Neural progenitor cell (in vitro differentiated cells): ENCODE measurements at regions not wholly inside any gene's neighbourhood (a gene's known extent, or its start where the extent isn't known, plus 50 kb on each side); places are given as distances from the start of the nearest gene placed in this dataset.

Experiments used
- EZH2 ChIP-seq: fragments of 200-600 bp; sonication (generic); IDR thresholded peaks from 2 replicates; pipeline ENCODE4 v1.6.1; 2017; ENCODE audit warnings: antibody characterized with exemption, mild to moderate bottlenecking, moderate library complexity
- TF ChIP-seq, protein P1 (sequence below): fragments of 200-600 bp; sonication (generic); IDR thresholded peaks from 2 replicates; pipeline ENCODE4 v1.5.1; 2017; ENCODE audit warnings: antibody characterized with exemption, mild to moderate bottlenecking

DNA sequence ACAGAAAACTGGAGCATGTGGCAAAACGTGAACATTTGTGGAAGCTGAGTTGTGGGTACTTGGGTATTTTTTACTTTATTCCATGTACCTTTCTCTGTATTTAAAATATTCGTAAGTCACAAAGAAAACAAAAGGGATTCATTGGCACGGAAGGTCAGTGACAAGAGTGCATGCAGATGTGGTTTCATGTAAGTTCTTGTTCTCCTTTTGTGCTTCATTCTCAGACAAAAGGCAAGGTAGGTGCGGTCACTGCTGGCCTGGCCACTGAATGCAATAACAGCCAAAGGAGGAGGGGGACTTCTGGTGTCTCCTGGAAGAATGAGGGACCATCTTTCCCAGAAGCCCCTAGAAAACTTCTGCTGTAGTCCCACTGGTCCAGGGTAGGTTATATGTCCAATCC is 200.0 kb upstream of the TOPAZ1 start:
- TF ChIP-seq, protein P1, sequence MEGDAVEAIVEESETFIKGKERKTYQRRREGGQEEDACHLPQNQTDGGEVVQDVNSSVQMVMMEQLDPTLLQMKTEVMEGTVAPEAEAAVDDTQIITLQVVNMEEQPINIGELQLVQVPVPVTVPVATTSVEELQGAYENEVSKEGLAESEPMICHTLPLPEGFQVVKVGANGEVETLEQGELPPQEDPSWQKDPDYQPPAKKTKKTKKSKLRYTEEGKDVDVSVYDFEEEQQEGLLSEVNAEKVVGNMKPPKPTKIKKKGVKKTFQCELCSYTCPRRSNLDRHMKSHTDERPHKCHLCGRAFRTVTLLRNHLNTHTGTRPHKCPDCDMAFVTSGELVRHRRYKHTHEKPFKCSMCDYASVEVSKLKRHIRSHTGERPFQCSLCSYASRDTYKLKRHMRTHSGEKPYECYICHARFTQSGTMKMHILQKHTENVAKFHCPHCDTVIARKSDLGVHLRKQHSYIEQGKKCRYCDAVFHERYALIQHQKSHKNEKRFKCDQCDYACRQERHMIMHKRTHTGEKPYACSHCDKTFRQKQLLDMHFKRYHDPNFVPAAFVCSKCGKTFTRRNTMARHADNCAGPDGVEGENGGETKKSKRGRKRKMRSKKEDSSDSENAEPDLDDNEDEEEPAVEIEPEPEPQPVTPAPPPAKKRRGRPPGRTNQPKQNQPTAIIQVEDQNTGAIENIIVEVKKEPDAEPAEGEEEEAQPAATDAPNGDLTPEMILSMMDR: no peak
- no peak for TF ChIP-seq EZH2
